NCI-H748 (cell line): ENCODE measurements at regions not wholly inside any gene's neighbourhood (a gene's known extent, or its start where the extent isn't known, plus 50 kb on each side); places are given as distances from the start of the nearest gene placed in this dataset.
"Not testable (repeated sequence)": the region's sequence is repeated elsewhere in the genome, so short reads cannot be mapped to it uniquely, and the experiment has no call there.

Source experiments
- DNase-seq: peaks from one replicate; lab custom pipeline; 2025; ENCODE audit not compliant: unreplicated experiment; lab: John Stamatoyannopoulos, UW

DNA sequence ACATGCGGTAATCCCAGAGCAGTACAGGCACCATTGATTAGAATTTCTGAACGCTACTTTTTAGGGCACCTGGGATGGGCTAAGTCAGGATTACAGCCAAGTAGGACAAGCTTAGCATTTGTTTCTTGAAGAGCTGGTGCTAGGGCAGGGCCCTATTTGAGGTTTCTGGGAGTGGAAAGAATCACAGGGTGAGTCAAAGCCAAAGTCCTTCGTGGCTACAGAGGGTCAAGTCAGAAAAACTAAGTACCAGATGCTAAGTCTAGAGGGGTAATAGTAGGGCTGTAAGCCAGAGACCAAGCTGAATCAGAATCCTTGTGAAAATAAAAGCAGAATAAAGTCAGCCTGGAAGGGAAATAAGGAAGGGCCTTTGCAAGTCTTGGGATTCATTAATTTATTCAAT, 448.6 kb downstream of the ZIC3 start:
- DNase-seq: no peak

DNA sequence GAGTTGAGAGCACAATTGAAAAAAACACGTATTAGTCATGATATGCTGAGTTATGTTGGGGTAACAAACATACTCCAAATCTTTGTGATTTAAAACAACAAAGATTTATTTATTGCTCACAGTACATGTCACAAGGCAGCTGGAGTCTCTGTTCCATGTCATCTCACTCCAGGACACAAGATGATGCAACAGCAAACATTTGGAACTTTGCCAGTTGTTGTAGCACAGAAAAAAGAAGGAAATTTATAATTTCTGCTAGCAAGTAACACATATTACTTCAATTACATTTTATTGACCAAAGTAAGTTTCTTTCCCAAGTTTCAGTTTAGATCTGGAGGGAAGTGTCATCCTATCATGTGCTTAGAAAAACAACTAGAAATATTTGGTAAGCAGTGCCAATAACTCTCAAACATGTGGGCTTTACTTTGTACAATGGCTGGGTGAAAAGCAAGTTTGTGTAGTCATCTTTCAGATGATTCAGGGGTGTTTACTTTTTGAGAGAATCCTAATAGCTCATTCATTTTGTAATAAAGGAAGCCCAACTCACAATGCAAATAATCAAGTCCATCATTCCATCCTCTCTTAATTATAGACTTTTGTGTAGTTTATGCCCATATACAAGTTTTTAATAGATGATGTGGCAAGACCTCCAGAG, 452.3 kb downstream of the ZIC3 start:
- DNase-seq: peak; percentile 81

DNA sequence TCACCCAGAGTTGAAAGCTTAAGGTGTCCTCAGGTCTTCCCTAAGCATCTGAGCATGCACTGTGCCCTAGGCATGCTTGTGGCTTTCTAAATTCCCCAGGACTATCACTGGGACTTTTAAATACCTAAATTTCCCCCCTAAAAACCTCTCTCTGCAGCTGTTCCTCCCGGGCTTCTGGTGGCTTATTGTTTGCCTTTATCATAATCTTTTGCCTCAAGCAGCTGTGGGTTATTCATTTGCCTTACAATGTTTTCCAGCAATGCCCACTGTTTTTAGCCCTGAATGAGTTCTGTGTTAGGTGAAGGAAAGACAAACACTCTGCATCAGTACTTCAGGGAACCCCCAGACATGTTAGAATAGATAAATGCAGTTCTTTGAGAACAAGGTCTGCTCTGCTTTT, 455.0 kb downstream of the ZIC3 start:
- peak; percentile 16 for DNase-seq

DNA sequence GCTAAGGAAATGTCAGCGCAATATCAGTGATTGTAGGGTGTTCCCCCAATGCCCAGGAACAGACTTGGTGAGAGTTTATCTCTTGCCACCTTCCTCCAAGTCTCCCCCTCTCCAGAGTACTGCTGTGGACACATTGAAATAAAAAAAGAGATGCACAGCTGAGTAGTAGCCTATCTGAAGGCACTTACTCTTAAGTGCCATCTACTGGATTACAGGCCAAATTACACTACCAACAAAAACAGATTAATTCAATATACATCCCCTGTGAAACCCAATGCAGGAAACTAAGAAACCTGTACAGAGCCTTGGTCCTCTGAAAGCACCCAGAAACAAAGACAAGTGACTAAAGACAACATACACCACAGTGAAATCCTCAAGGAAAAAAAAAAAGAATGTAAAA, 460.3 kb downstream of the ZIC3 start:
- peak; percentile 54 for DNase-seq

DNA sequence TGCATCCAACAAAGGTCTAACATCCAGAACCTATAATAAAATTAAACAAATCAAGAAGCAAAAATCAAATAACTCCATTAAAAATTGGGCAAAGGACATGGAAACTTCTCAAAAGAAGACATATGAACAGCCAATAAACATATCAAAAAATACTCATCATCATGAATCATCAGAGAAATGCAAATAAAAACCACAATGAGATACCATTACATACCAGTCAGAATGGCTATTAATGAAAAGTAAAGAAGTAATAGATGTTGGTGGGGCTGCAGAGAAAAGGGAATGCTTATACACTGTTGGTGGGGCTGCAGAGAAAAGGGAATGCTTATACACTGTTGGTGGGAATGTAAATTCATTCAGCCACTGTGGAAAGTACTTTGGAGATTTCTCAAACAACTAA, 465.8 kb downstream of the ZIC3 start:
- no peak for DNase-seq

DNA sequence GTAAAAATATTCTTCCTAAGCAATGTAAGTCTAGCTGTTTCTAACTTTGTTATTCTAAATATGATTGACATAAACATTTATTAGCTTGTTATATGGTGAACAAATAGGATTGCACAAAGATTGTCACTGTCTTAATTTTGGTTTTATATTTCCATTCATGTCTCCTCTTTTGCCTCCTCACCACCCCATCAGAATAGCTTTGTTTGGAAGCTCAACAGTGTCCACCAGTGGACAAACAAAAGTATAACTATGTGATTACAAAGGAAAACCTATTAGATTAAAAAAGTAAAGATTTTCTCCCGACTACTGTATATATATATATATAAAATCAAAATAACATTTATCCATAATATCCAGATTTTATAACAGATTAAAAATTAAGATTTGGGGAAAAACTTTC, 468.2 kb downstream of the ZIC3 start:
- DNase-seq: peak; percentile 50

DNA sequence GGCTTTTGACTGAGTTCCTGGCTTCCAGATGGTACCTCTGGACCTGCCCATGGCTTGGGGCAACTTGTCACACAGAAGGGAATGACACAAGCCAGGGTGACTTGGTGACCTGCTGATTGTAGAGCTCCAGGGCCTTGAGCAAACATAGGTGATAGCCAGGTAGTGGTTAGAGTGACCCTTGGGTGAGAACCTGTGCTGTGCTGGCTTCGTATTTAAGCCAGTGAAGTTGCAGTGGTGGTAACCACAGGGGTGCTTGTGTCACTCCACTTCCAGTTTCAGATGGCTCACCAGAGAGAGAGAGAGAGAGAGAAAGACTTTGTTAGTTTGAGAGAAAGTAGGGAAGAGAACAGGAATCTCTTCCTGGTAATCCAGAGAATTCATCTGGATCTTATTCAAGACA, 471.6 kb downstream of the ZIC3 start:
- no peak for DNase-seq

DNA sequence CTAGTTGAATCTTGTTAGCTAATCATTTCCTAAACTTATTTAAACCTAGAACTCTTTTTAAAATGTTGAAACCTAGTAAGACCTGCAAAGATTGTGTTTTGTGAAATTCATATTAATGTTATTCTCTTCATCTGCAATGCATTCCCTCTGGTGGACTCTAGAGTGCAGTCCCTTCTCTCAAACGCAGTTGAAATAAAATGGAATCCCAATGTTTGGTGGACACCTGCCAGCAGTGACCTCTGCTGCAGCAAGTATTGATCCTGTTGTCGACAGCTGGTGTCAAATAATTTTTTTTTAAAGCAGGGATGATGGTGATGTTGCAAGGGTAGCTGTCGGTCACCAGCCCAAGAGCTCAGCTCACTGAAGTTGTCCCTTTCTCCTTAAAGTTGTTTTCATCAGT, 492.0 kb downstream of the ZIC3 start:
- DNase-seq: peak; percentile 16

DNA sequence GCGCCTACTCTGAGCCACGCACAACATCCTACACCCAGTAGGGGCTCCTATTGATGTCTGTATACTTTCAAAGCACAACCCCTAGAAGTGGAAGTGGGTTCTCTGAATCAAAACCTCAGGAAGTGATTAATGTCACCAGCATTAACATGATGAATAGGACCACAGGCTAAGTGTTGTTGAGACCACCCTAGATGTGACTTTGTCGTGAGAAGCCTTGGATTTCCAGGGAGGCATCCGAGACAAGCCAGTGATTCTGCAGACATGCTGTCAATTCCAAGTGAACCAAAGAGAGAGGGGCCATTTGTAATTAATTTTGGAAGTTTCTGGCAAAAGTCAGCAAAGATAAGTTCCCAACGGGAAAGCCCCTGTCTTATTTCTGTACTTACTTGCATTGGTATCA, 493.0 kb downstream of the ZIC3 start:
- no peak for DNase-seq

DNA sequence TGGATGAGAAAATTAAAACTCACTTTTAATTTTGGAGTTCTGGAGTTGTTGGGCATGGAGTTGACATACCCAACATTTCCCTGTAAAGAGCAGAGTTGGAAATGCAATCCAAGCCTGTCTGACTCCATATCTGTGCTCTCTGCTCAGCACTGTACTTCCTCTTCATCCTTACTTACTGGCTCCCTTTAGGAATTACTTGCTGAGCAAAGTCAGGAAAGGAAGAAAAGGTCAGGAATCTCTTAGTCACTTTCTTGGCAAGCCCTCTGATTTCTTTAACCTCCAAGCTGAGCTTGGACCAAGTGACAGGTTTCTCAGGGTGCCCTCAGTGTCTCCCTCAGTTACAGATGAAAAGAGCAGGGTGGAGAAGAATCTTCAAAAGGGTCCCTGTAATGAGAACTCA, 501.5 kb downstream of the ZIC3 start:
- no peak for DNase-seq

DNA sequence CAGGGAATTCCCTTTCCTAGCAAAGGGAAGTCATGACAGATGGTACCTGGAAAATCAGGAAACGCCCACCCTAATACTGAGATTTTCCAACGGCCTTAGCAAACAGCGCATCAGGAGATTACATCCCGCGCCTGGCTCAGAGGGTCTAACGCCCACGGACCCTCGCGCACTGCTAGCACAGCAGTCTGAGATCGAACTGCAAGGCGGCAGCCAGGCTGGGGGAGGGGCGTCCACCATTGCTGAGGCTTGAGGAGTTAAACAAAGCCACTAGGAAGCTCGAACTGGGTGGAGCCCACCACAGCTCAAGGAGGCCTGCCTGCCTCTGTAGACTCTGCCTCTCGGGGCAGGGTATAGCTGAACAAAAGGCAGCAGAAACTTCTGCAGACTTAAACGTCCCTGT, 507.7 kb downstream of the ZIC3 start:
- DNase-seq: no peak

DNA sequence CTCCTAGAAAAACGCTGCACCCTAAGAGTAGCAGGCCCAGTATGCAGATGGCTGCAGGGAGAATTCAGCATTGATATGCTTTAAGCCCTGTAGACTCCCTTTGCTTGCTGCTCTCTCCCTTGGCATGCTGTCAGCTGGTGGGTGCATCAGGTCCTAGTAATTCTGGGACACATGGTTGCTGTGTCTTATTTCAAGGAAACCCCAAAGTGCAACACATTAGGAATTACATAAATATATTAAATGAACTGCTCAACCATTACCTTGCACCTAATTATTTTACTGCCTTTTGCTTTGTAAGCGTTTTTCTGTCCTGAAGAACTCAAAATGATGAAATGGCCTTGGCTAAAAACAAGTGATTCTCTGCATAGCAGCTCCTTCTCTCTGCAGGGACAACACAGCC, 516.3 kb downstream of the ZIC3 start:
- DNase-seq: no peak

DNA sequence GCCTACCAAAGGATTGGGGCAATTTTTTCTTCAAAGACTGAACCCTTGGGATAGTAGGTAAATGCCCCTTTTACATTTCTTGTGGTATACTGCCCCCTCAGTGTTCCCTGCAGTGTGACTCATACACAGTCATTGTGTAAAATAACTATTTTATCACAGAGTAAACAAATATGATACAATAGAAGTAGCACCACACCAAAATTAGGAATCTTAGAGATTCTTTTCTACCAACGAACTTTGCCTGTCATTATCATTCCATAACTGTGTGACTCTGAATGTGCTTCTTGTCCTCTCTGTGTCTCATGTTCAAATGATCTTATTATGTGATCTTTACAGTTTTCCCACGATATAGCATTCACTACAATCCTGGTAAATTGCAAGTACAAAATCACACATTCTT, 517.0 kb downstream of the ZIC3 start:
- DNase-seq: no peak

DNA sequence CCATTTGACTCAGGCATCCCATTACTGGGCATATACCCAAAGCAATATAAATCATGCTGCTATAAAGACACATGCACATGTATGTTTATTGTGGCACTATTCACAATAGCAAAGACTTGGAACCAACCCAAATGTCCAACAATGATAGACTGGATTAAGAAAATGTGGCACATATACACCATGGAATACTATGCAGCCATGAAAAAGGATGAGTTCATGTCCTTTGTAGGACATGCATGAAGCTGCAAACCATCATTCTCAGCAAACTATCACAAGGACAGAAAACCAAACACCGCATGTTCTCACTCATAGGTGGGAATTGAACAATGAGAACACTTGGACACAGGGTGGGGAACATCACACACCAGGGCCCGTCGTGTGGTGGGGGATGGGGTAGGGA, 545.0 kb downstream of the ZIC3 start:
- DNase-seq: not testable (repeated sequence)

DNA sequence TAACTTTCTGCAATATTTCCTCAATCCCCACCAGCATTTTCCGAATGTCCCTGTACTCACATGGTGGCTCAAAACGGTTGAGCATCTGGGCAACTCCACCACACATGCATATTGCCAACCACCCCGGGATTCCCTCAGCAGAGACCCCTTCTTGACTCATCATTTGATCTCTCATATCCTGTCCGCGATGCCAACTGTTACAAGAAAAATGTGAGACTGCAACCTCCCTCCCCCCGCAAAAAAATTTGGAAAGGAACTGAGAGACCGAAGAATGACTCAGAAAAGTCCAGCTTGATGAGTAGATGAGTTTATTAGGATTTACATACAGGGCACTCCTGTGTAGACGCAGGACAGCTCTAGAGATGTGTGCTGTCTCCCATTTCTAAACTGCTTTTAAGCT, 561.4 kb downstream of the ZIC3 start:
- no peak for DNase-seq

DNA sequence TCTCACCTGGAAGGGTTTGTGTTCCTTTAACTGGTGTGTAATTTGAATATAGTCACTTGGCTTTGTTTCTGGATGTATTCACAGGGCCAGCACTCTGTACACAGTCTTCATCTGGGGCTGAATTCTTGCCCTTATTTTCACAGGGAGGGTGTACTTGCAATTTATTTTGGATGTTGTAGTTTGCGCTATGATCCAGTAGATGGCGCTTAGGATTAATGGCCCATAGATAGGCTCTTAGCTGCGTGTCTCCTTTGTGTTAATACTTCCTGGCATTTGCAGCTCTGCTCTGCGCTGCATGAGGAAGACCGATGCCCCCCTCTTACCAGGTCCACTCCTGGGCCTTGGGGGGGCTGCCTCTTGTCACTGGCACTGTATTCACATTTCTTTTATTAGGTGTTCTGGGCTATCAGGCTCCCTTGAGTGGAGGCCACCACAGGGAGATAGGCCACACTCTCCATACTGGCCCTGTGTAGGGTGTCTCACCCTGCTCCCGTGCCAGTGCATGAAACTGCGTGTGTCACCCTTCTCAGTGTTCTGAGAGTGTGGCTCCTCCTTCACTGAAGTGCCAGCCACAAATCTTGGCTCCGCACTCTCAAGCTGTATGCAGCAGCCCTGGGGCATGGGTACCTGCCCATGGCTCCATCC, 562.2 kb downstream of the ZIC3 start:
- peak; percentile 52 for DNase-seq

DNA sequence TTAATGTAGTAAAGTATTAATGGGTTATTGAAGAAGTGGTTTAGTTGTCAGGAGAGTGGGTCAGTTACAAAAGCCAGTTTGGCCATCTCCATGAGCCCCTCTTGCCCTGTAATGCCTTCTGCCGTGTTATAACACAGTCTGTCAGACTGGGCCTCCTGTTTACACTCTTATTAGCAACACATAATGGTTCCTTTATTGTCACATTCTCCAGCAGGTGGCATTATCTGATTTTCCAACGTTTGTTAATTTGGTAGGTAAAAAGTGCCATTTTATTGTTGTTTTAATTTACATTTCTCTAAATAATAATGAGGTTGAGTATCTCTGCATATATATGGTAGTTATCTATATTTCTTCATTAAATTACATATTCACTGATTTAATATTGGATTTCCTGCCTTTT, 560.8 kb downstream of the FGF13 start:
- peak; percentile 10 for DNase-seq

DNA sequence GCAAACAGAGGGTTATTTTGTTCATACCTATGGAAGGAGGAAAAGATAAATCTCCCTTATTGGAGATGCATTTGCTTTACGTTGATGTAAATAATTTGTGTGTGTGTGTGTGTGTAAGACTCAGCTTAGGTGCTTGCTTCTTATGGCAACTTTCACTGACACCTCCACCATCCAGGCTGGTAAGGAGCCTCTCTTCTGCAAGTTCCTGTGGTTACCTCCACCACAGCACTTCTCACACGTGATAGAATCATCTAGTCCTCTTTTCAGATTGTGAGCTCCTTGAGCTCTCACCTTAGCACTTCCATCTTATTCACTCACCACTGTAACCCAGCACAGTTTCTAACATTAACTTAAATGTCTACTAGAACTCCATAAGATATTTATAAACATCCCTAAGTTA, 553.7 kb downstream of the FGF13 start:
- DNase-seq: no peak

DNA sequence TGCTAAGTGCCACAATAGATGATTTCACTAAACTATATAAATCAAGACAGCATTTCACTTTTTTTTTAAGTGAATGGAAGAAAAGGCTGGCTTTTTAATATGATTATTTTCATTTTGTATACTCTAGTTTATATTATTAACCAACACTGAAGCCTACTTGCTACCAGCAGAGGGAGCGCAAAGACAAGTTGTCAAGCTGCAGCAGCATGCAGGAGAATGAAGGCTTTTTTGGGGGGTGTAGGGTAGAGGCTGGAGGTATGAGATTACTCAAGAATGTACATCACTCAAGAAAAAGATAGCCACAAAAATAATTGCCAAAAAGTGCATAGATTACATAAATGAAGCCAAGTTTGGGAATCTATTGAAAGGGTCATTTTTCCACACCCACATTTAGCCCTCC, 519.5 kb downstream of the FGF13 start:
- peak; percentile 29 for DNase-seq

DNA sequence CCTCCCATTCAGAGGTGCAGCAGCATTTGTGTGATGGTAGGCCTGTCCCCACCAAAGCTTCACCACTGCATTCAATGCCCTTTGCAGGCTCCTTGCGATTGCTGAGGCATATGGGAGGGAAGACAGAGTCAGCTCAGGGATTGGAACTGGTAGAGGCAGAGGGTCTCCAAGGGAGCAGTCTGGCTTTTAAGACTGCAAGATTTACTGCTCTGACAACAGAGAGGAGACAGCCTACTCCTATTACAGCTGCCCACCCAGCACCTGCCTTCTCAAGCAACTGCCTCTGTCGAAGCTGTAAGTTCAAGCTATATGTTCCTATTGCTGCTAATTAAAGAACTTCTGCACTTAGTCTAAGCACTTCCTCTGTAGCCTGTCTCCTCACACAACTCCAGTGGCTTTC, 481.8 kb downstream of the FGF13 start:
- DNase-seq: no peak

DNA sequence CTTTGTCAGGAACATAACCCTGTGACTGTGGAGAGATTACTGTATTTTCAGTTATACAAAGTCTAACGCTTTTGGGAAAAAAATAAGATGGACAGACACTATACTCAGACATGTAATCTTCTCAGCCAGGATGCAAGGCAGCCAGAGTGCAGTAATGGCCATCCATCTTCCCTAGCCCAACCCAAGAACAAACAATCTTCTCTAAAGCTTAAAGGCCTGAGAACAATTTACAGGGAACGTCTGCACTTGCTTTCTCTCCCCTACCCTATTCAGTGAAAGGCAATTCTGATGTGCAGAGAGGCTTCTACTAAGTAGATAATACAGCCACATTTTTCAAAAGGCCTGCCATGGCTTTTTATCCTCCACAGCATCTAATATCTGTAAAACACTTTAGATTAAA, 471.3 kb downstream of the FGF13 start:
- DNase-seq: no peak

DNA sequence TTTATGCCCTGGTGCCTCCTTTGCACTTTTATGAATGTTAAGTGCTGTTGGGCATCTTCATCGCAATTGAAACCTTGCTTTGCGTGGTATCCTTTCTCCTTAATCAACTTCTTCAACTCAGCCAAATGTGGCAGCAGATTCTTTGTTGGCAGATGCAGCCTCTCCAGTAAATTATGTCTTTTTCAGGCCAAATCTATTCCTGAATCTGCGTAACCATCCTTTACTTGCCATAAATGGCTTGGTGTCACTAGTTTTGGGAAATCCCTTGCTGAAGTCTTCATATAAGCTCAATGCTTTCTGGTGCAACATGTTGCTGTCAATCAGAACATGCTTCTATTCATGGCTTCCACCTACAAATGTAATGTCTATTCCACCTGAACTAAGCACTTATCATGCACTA, 457.5 kb downstream of the FGF13 start:
- DNase-seq: no peak

DNA sequence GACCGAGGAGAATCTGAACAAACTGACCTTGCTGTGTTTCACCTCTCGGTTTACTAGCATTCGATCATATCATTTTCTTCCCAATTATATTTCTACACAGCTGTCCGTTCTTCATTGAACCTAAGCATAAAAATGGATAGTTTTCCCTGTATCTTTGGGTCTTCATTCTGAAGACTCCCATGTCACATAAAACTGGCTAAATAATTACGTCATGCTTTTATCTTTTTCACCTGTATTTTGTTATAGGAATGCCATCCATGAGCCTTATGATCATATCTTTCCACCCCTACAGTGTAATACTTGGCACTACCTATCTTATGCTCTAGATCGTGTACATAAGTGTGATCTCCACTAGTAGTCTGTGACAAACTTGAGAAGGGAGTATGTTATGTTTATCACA, 456.1 kb downstream of the FGF13 start:
- no peak for DNase-seq
